AG08396 (cell line): ENCODE measurements at regions not wholly inside any gene's neighbourhood (a gene's known extent, or its start where the extent isn't known, plus 50 kb on each side); places are given as distances from the start of the nearest gene placed in this dataset.
"Not testable (repeated sequence)": the region's sequence is repeated elsewhere in the genome, so short reads cannot be mapped to it uniquely, and the experiment has no call there.

Experiments used
- DNase-seq: peaks from one replicate; pipeline ENCODE4 v3.0.0; 2012; ENCODE audit warnings: low spot score, mixed read lengths

GRCh38 chr6:50337532-50338122 is 287.9 kb upstream of the DEFB112 start:
- no peak for DNase-seq

DNA sequence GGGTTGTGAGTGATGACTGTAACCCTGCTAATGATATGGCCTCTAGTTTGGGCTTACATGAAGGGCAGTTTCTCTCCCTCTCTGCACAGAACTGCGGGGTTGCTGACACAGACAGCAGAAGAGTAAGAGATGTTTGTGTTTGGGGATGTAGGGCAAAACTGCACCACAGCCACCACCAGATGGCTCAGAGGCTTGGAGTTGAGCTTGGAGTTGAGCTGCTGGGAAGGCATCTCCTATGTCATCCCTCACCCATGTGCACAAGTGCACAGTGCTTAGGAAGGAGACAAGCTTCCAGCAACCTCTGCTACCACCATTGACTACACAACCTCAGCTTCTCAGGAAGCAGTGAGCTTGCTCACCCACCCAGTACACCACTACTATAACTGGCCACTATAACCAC is 303.9 kb upstream of the DEFB112 start:
- no peak for DNase-seq

- DNase-seq: no peak
These were observed 308.4 kb upstream of the DEFB112 start for GRCh38 chr6:50358113-50358512.

GRCh38 chr6:50361641-50362331 is 312.1 kb upstream of the DEFB112 start:
- DNase-seq: no peak

DNA sequence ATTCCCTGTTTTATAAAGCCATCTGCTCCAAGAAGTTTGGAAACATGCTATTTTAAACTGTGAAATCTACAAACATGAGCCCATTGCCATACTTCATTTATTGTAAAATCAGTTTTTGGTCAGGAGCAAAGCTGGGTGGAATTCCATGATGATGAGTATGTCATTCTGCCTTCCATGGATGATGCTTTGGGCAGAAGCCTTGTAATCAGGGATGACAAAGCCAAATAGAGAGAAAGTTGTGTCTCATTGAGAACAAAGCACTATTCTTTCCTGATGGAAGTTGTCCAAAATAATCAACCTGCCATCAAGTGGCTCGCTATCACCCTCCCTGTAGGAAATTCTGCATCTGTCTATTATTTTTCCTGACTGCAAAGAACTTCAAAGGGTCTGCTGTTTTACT is 313.0 kb upstream of the DEFB112 start:
- no peak for DNase-seq

DNA sequence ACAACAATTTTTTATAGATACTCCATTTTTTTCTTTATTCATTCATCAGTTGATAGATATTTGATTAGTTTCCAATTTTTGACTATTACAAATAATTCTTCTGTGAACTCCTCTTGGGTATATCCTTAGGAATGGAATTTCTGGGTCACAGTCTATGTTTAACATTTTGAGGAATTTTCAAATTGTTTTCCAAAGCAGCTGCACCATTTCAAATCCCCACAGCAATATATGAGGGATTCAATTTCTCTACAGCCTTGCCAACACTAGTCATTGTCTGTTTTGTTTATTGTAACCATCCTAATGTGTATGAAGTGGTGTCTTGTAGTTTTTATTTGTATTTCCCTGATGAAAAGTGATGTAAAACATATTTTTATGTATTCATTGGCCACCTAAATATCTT is 320.3 kb upstream of the DEFB112 start:
- no peak for DNase-seq

GRCh38 chr6:50380406-50381098 is 330.8 kb upstream of the DEFB112 start:
- no peak for DNase-seq

- no peak for DNase-seq
These were observed 331.3 kb upstream of the DEFB112 start for GRCh38 chr6:50381099-50381415.

DNA sequence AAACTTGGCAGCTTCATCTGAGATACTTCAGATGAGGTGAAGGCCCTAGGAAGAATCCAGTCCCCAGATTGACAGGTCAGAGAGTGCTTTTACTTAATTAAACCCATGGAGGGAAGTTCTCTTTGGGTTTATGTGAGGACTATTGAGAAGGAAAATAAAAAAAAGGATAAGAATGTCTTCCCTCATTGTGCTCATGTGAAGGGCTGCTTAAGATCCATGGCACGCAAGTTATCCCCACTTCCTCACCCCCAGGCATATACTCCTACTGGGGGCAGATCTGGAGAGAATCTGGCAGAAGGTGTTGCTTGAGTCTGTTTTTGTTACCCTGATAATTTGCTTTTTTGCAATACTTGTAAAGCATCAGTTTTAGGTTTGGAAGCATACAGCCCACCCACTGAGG is 322.9 kb upstream of the TFAP2D start:
- no peak for DNase-seq

GRCh38 chr6:50394139-50394538 is 319.2 kb upstream of the TFAP2D start:
- not testable (repeated sequence) for DNase-seq

GRCh38 chr6:50404643-50405042 is 308.7 kb upstream of the TFAP2D start:
- no peak for DNase-seq

DNA sequence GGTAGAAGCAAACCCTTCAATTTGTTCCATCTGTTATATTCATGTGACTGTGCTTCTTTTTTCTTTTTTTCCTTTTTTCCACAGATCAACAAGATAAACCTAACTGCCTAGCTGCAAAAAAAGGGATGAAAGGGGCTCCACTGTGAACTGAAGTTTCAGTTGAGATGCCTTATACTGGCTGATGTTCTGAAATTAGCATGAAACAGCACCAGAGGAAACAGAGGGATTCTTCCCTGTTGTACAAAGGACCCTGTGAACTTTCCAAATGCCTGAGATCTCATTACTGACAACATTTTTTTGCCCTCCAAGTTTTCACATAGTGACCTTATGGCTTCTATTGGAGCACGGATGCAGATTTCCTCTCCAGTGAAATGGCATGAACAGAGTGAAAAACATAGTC is 302.7 kb upstream of the TFAP2D start:
- DNase-seq: no peak

DNA sequence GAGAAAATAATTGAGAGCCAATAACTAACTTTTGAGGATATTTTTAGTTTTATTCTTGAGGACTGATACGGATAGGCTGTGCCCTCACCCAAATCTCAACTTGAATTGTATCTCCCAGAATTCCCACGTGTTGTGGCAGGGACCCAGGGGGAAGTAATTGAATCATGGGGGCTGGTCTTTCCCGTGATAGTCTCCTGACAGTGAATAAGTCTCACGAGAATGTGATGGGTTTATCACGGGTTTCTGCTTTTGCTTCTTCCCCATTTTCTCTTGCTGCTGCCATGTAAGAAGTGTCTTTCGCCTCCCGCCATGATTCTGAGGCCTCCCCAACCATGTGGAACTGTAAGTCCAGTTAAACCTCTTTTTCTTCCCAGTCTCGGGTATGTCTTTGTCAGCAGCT is 292.3 kb upstream of the TFAP2D start:
- not testable (repeated sequence) for DNase-seq

GRCh38 chr6:50427267-50427666 is 286.1 kb upstream of the TFAP2D start:
- DNase-seq: no peak

DNA sequence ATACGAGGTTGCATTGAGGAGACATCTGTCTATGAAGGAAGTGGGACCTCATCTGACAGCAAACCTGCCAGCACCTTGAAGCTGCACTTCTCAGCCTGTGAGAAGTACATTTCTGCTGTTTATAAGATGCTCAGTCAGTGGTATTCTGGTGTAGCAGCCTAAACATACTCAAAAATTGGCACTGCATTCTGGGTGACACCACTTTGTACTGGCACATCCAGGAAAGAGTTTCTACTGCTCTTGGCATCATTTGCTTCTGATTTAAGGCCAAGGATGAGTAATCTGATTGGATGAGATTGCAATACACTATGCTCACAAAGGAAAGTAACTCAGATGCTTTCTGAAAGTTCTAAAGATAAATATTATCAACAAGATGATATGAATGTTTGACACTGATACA is 275.4 kb upstream of the TFAP2D start:
- no peak for DNase-seq

GRCh38 chr6:50442531-50443040 is 270.7 kb upstream of the TFAP2D start:
- DNase-seq: no peak

DNA sequence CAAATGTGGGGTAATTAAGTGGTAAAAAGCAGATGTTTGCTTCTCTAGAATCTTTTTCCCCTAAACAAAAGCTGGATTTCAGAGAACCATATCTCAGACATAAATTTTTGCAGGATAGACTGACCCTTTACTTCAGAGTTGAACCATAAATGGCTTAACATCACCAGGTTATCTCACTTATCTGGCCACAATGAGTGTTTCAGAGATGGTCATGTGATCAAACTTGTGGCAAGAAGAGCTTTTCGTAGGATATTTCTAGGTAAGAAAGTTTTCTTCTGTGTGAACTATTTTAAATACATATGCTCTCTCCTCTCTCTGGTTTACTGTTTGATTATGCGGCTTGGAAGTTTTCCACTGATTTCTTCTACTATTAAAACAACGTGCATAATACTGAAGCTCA is 270.2 kb upstream of the TFAP2D start:
- no peak for DNase-seq

- DNase-seq: no peak
These were observed 264.2 kb upstream of the TFAP2D start for GRCh38 chr6:50449128-50449527.

- no peak for DNase-seq
These were observed 261.4 kb upstream of the TFAP2D start for GRCh38 chr6:50451826-50452400.

GRCh38 chr6:50455029-50455428 is 258.3 kb upstream of the TFAP2D start:
- no peak for DNase-seq

GRCh38 chr6:50457351-50457750 is 256.0 kb upstream of the TFAP2D start:
- no peak for DNase-seq

DNA sequence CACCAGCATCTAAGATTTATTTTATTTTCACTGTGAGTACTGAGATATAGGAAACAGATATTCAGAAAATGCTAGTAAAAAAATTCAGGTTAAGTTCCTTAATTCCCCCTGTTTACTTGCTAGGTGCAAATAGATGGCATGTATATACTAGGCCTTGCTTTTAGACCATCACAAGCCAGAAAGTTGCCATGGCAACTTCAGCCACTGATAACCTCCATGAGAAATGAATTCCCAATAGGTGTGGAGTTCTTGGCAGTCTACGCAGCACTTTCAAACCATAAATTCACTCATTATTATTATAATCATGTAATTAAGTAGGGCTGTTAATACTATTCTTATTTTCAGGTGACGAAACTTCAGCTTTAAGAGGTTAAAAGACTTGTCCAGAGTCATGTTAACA is 251.6 kb upstream of the TFAP2D start:
- no peak for DNase-seq

DNA sequence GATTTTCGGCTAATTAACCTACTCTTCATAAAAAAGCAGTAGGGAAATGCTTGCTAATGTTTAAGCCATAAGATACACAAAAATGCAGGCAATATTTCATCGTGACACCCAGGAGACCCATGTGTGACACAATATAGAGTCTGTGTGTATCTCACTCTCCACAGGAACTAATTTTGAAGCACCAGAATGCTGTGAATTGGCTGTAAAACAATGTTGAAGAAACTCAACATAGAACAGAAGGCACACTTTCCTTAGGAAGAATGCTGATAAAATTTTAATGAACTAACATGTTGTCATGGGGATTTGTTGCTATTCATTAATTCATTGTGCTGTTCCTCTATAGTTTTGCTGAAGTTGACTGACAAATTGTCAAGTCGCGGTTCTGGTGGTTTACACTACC is 249.4 kb upstream of the TFAP2D start:
- no peak for DNase-seq
